ENCODE measurements at regions not wholly inside any gene's neighbourhood (a gene's known extent, or its start where the extent isn't known, plus 50 kb on each side); places are given as distances from the start of the nearest gene placed in this dataset.

DNA sequence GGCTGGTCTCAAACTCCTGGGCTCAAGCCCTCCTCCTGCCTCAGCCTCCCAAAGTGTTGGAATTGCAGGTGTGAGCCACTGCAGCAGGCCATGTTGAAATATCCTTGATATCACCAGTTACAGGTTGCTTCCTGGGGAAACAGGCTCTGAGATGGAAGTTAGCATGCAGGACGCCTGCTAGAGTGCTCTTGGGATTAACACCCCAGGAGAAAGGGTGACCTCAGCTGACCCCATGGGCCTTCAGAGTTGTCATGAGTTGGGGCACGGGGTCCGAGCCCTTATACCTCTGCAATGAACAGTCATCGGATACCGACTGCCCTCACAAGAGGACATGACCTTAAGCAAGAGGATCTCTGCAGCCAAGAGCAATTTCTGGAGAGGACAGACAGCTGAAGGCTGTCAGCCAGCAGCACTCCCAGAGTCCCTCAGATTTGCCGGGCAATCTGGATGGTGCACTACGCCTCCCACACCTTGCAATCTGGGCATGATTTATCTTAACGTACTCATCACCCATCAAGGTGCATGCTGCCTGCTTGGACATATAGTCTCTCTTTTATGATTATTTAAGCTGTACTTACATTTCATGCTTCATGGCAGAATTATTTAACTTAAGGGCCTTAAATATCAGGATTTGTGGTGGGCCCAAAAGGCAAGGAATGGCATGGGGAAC lies 134.6 kb downstream of the ADSS2 start:
- TF ChIP-seq RAD21 (IDR thresholded peaks at IDR 0.05) (no peak), TAF1 (conservative IDR thresholded peaks at IDR 0.05) (no peak)
- TF ChIP-seq, protein P1, sequence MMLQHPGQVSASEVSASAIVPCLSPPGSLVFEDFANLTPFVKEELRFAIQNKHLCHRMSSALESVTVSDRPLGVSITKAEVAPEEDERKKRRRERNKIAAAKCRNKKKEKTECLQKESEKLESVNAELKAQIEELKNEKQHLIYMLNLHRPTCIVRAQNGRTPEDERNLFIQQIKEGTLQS (IDR thresholded peaks at IDR 0.05) = no peak
- TF ChIP-seq, protein P2, sequence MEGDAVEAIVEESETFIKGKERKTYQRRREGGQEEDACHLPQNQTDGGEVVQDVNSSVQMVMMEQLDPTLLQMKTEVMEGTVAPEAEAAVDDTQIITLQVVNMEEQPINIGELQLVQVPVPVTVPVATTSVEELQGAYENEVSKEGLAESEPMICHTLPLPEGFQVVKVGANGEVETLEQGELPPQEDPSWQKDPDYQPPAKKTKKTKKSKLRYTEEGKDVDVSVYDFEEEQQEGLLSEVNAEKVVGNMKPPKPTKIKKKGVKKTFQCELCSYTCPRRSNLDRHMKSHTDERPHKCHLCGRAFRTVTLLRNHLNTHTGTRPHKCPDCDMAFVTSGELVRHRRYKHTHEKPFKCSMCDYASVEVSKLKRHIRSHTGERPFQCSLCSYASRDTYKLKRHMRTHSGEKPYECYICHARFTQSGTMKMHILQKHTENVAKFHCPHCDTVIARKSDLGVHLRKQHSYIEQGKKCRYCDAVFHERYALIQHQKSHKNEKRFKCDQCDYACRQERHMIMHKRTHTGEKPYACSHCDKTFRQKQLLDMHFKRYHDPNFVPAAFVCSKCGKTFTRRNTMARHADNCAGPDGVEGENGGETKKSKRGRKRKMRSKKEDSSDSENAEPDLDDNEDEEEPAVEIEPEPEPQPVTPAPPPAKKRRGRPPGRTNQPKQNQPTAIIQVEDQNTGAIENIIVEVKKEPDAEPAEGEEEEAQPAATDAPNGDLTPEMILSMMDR (IDR thresholded peaks at IDR 0.05; ENCODE audit: low read depth, low read length, missing input control) = no peak
- TF ChIP-seq, protein P3, sequence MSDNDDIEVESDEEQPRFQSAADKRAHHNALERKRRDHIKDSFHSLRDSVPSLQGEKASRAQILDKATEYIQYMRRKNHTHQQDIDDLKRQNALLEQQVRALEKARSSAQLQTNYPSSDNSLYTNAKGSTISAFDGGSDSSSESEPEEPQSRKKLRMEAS (IDR thresholded peaks at IDR 0.05) = no peak

All from liver (tissue), 3 donors.